Endodermal cell (in vitro differentiated cells): ENCODE measurements at regions not wholly inside any gene's neighbourhood (a gene's known extent, or its start where the extent isn't known, plus 50 kb on each side); places are given as distances from the start of the nearest gene placed in this dataset.
"Not testable (repeated sequence)": the region's sequence is repeated elsewhere in the genome, so short reads cannot be mapped to it uniquely, and the experiment has no call there.

Experiments
- DNase-seq: peaks from one replicate; pipeline ENCODE4 v3.0.0-alpha.2; 2017
- H3K27ac ChIP-seq: 2 replicates; pipeline ENCODE4 v1.5.1; 2013; ENCODE audit warnings: mild to moderate bottlenecking, low read depth, low read length, moderate library complexity
- H3K27me3 ChIP-seq: 2 replicates; pipeline ENCODE4 v1.6.1; 2013; ENCODE audit warnings: mild to moderate bottlenecking, low read length, moderate library complexity; ENCODE audit not compliant: insufficient read depth, control insufficient read depth, poor library complexity, severe bottlenecking
- H3K36me3 ChIP-seq: 2 replicates; pipeline ENCODE4 v1.7.0; 2013; ENCODE audit warnings: mild to moderate bottlenecking, low read length, moderate library complexity; ENCODE audit not compliant: control insufficient read depth, insufficient read depth
- H3K4me1 ChIP-seq: one replicate; pipeline ENCODE4 v1.7.0; 2013; ENCODE audit warnings: low read length; ENCODE audit not compliant: control insufficient read depth, insufficient read depth
- H3K4me3 ChIP-seq: 2 replicates; pipeline ENCODE4 v1.5.1; 2013; ENCODE audit warnings: mild to moderate bottlenecking, low read length, moderate library complexity
- H3K9ac ChIP-seq: 2 replicates; pipeline ENCODE4 v1.6.1; 2013; ENCODE audit warnings: mild to moderate bottlenecking, low read length, moderate library complexity; ENCODE audit not compliant: poor library complexity, severe bottlenecking; ENCODE audit errors: extremely low read depth
- H3K9me3 ChIP-seq: 2 replicates; pipeline ENCODE4 v1.6.1; 2013; ENCODE audit warnings: mild to moderate bottlenecking, low read length, moderate library complexity; ENCODE audit not compliant: control insufficient read depth
- H3K27ac Mint-ChIP-seq: 2 replicates; pipeline ENCODE4 v1.8.0; 2020; ENCODE audit warnings: mixed read lengths
- H3K27me3 Mint-ChIP-seq: 2 replicates; pipeline ENCODE4 v1.8.0; 2021; ENCODE audit warnings: mild to moderate bottlenecking, mixed read lengths; ENCODE audit not compliant: insufficient read depth
- H3K36me3 Mint-ChIP-seq: 2 replicates; pipeline ENCODE4 v1.8.0; 2020; ENCODE audit warnings: low read depth, mixed read lengths
- H3K4me1 Mint-ChIP-seq: 2 replicates; pipeline ENCODE4 v1.8.0; 2020; ENCODE audit warnings: mixed read lengths
- H3K4me3 Mint-ChIP-seq: 2 replicates; pipeline ENCODE4 v1.8.0; 2020; ENCODE audit warnings: mild to moderate bottlenecking, moderate library complexity, mixed read lengths
- H3K9me3 Mint-ChIP-seq: 2 replicates; pipeline ENCODE4 v1.8.0; 2020; ENCODE audit warnings: mild to moderate bottlenecking, mixed read lengths
- WGBS, 2 experiments: methylation state at CpG; one replicate each; pipeline versions ENCODE4 v1.1.5 to v1.1.7; 2013; ENCODE audit warnings: missing lambda C conversion rate in 2 of 2, mixed read lengths in 1 of 2; ENCODE audit not compliant: insufficient coverage in 1 of 2, insufficient read length in 1 of 2; 5-methylcytosine and 5-hydroxymethylcytosine counted together
- TF ChIP-seq, protein P1 (sequence below): fragments of 200-600 bp; sonication (generic); conservative IDR thresholded peaks from 2 replicates; pipeline ENCODE4 v1.5.0; 2021; ENCODE audit warnings: antibody characterized with exemption, mild to moderate bottlenecking

DNA sequence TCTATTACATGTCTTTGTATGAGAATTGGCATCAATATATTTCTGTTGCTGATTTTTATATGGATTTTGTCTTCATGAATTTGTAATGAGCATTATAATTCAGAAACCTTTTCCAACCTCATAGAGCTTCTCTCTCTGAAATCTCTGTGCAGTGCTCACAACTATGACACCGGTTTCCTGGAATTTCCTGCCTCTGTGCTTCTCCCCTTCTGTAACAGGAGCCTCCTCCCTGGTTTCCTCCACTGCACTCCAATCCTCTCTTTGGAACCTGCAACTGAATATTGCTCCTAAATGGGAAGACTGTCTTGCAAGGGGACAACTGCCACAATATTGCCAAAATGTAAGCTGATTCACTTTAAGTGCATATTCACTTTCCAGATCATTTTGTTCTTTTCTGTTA is 1147.9 kb downstream of the UQCRFS1 start:
- no peaks in the 10 kb centered on the region for H3K9me3 Mint-ChIP-seq
- H3K27me3 Mint-ChIP-seq = no peaks in the 10 kb centered on the region
- Histone ChIP-seq H3K9ac (no peak overlapping the region), H3K27ac (no peak overlapping the region), H3K4me3 (no peak overlapping the region), H3K36me3 (no peaks in the 10 kb centered on the region), H3K9me3 (no peaks in the 10 kb centered on the region), H3K4me1 (no peaks in the 10 kb centered on the region), H3K27me3 (no peaks in the 10 kb centered on the region)
- WGBS, 2 experiments = 40 to 61% methylated on average over 1 of the region's 1 CpG
- no peak overlapping the region for H3K27ac Mint-ChIP-seq
- no peak overlapping the region for H3K4me3 Mint-ChIP-seq
- DNase-seq = no peak
- TF ChIP-seq, protein P1, sequence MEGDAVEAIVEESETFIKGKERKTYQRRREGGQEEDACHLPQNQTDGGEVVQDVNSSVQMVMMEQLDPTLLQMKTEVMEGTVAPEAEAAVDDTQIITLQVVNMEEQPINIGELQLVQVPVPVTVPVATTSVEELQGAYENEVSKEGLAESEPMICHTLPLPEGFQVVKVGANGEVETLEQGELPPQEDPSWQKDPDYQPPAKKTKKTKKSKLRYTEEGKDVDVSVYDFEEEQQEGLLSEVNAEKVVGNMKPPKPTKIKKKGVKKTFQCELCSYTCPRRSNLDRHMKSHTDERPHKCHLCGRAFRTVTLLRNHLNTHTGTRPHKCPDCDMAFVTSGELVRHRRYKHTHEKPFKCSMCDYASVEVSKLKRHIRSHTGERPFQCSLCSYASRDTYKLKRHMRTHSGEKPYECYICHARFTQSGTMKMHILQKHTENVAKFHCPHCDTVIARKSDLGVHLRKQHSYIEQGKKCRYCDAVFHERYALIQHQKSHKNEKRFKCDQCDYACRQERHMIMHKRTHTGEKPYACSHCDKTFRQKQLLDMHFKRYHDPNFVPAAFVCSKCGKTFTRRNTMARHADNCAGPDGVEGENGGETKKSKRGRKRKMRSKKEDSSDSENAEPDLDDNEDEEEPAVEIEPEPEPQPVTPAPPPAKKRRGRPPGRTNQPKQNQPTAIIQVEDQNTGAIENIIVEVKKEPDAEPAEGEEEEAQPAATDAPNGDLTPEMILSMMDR = no peak
- peaks cover 5% of the 10 kb centered on the region for H3K4me1 Mint-ChIP-seq
- H3K36me3 Mint-ChIP-seq = no peaks in the 10 kb centered on the region

DNA sequence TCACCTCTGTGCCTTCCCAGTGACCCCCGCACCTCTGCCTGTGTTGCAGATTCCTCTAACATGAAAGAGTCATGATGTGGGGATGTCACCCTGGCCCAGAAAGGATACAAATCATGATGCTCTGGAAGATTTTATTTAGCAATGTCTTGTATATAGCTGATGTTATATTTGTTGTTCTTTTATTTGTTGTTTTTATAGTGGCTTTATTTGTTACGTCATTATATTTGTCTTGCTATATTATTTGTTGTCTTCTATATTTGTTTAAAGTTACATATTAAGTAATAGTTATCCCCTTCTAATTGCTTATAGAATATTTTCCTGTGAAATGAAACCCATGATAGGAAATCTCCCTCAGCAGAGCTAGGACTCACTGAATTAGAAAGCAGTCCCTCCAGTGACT is 1149.2 kb downstream of the UQCRFS1 start:
- TF ChIP-seq, protein P1 = no peak
- Histone ChIP-seq H3K36me3 (no peaks in the 10 kb centered on the region), H3K4me1 (no peaks in the 10 kb centered on the region), H3K27me3 (no peaks in the 10 kb centered on the region), H3K4me3 (no peak overlapping the region), H3K9ac (no peak overlapping the region), H3K27ac (no peak overlapping the region), H3K9me3 (no peaks in the 10 kb centered on the region)
- peaks cover 5% of the 10 kb centered on the region for H3K4me1 Mint-ChIP-seq
- DNase-seq = no peak
- no peak overlapping the region for H3K4me3 Mint-ChIP-seq
- H3K27me3 Mint-ChIP-seq = no peaks in the 10 kb centered on the region
- no peaks in the 10 kb centered on the region for H3K36me3 Mint-ChIP-seq
- 100% methylated on average over 1 of the region's 2 CpGs; no CpG with 5 or more reads in 1 of the 2 experiments for WGBS, 2 experiments
- no peak overlapping the region for H3K27ac Mint-ChIP-seq
- H3K9me3 Mint-ChIP-seq = no peaks in the 10 kb centered on the region

DNA sequence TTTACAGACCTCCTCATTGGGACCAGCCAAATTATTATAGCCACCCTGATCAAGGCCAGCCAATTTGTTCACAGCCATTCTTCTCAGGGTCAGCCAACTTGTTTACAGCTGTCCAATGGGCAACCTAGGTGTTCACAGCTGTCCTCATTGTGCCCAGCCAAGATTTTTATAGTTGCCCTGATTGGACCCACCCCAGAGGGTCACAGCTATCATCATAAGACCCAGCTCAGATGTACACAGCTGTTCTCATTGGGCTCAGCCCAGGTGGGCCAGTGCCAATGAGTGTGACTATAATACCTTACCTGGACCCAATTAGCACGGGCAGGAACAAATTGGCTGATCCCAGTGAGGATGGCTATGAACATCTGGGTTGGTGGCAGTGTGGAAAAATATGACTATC is 1151.8 kb downstream of the UQCRFS1 start:
- DNase-seq = no peak
- Histone ChIP-seq H3K9ac (no peak overlapping the region), H3K9me3 (no peaks in the 10 kb centered on the region), H3K27ac (no peak overlapping the region), H3K36me3 (no peaks in the 10 kb centered on the region), H3K4me3 (no peak overlapping the region), H3K4me1 (no peaks in the 10 kb centered on the region), H3K27me3 (no peaks in the 10 kb centered on the region)
- H3K4me3 Mint-ChIP-seq = no peak overlapping the region
- H3K27me3 Mint-ChIP-seq = no peaks in the 10 kb centered on the region
- TF ChIP-seq, protein P1 = no peak
- H3K4me1 Mint-ChIP-seq = no peaks in the 10 kb centered on the region
- H3K27ac Mint-ChIP-seq = no peak overlapping the region
- peaks cover 13% of the 10 kb centered on the region for H3K9me3 Mint-ChIP-seq
- no peaks in the 10 kb centered on the region for H3K36me3 Mint-ChIP-seq
- 90 to 100% methylated on average over 1 of the region's 1 CpG for WGBS, 2 experiments

DNA sequence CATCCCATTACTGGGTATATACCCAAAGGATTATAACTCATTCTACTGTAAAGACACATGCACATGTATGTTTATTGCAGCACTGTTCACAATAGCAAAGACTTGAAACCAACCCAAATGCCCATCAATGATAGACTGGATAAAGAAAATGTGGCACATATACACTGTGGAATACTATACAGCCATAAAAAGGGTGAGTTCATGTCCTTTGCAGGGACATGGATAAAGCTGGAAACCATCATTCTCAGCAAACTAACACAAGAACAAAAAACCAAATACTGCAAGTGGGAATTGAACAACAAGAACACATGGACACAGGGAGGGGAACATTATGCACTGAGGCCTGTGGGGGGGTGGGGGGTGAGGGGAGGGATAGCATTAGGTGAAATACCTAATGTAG is 1155.9 kb downstream of the UQCRFS1 start:
- H3K4me1 Mint-ChIP-seq = peaks cover 14% of the 10 kb centered on the region
- not testable (repeated sequence) for H3K9me3 ChIP-seq, DNase-seq, H3K27me3 Mint-ChIP-seq, H3K4me3 Mint-ChIP-seq, H3K4me1 ChIP-seq, H3K36me3 ChIP-seq, H3K27ac ChIP-seq, H3K27ac Mint-ChIP-seq, H3K9ac ChIP-seq, H3K36me3 Mint-ChIP-seq, H3K27me3 ChIP-seq, H3K4me3 ChIP-seq
- H3K9me3 Mint-ChIP-seq = peaks cover 35% of the 10 kb centered on the region
